ENCODE measurements at regions not wholly inside any gene's neighbourhood (a gene's known extent, or its start where the extent isn't known, plus 50 kb on each side); places are given as distances from the start of the nearest gene placed in this dataset.

DNA sequence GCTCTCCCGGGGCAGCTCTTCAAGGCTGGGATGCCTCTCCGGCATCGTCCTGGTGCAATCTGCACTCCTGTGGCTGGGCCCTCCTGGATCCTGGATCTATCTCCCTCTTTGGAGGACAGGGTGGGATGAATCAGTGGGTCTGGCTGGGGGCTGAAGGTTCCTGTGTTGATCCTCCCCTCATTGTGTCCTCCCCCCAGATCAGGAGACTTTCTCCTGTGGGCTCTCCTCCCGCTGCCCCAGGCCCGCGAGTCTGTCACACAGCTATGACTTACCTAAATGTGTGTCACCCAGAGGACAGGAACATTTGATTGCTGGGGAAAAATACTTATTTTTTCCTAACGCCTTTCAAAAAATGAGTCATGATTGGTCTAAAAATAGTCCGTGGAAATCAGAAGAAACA, 106.8 kb upstream of the NECTIN1 start:
- Histone ChIP-seq H3K4ac (ENCODE audit: low read depth, low read length) (no peak overlapping the region), H3K9ac (ENCODE audit: extremely low read depth, insufficient read length, low read length) (no peak overlapping the region), H4K20me1 (ENCODE audit: control insufficient read depth, insufficient read depth, insufficient read length) (no peaks in the 10 kb centered on the region), H2AK5ac (ENCODE audit: insufficient read length, low read length) (no peak overlapping the region), H3K4me1 (ENCODE audit: insufficient read depth, low read length) (peaks cover 3% of the 10 kb centered on the region; the same call in 1 of the 2 replicates), H2BK20ac (ENCODE audit: low read depth, low read length, poor library complexity, severe bottlenecking) (no peak overlapping the region), H3K79me2 (ENCODE audit: insufficient read depth, low read length) (no peaks in the 10 kb centered on the region), H2BK5ac (ENCODE audit: insufficient read length, low read length) (no peak overlapping the region), H4K8ac (replicated peaks; ENCODE audit: insufficient read length, low read depth, low read length) (no peak overlapping the region), H3T11ph (ENCODE audit: low read length) (no peak overlapping the region), H3K27me3 (ENCODE audit: insufficient read depth, low read length) (no peaks in the 10 kb centered on the region), H2BK120ac (ENCODE audit: low read depth, low read length, poor library complexity, severe bottlenecking) (no peak overlapping the region), H2AFZ (ENCODE audit: low read length) (no peak overlapping the region), H2BK12ac (ENCODE audit: insufficient read length, low read depth, low read length) (no peak overlapping the region), H3K9me3 (ENCODE audit: control insufficient read depth, low read depth, low read length) (no peaks in the 10 kb centered on the region), H3K23ac (ENCODE audit: insufficient read length, low read depth, low read length) (no peak overlapping the region), H3K4me2 (ENCODE audit: insufficient read depth, insufficient read length, low read length) (no peak overlapping the region), H4K91ac (ENCODE audit: insufficient read length, low read depth, low read length) (no peak overlapping the region), H2BK15ac (ENCODE audit: low read depth, low read length) (no peak overlapping the region), H3K18ac (ENCODE audit: insufficient read length, low read depth, low read length) (no peak overlapping the region), H4K5ac (ENCODE audit: insufficient read length, low read depth, low read length) (no peak overlapping the region), H3K14ac (ENCODE audit: insufficient read depth, low read length) (no peak overlapping the region), H3K56ac (ENCODE audit: insufficient read length, low read depth, low read length) (no peak overlapping the region), H3K27ac (ENCODE audit: insufficient read length, low read depth, low read length) (no peak overlapping the region), H3K79me1 (ENCODE audit: insufficient read depth, low read depth, low read length, poor library complexity, severe bottlenecking) (no peaks in the 10 kb centered on the region), H3K23me2 (ENCODE audit: insufficient read length, low read depth, low read length, poor library complexity, severe bottlenecking) (no peaks in the 10 kb centered on the region)
- H3K9me3 Mint-ChIP-seq, result peaks cover 0 to 4% of the 10 kb centered on the region in 2 experiments; a peak in 2 of 5 replicates
- peaks cover 17 to 18% of the 10 kb centered on the region in 2 experiments for H3K4me1 Mint-ChIP-seq
- no peak overlapping the region for H3K27ac Mint-ChIP-seq
- H3K27me3 Mint-ChIP-seq (ENCODE audit: low read depth), result peaks cover 58% of the 10 kb centered on the region
- no peak for DNase-seq
- WGBS (ENCODE audit: extremely low coverage, insufficient read length, low lambda C conversion rate), result no CpG with 5 or more reads among the region's 8 CpGs
- TF ChIP-seq, protein P1, sequence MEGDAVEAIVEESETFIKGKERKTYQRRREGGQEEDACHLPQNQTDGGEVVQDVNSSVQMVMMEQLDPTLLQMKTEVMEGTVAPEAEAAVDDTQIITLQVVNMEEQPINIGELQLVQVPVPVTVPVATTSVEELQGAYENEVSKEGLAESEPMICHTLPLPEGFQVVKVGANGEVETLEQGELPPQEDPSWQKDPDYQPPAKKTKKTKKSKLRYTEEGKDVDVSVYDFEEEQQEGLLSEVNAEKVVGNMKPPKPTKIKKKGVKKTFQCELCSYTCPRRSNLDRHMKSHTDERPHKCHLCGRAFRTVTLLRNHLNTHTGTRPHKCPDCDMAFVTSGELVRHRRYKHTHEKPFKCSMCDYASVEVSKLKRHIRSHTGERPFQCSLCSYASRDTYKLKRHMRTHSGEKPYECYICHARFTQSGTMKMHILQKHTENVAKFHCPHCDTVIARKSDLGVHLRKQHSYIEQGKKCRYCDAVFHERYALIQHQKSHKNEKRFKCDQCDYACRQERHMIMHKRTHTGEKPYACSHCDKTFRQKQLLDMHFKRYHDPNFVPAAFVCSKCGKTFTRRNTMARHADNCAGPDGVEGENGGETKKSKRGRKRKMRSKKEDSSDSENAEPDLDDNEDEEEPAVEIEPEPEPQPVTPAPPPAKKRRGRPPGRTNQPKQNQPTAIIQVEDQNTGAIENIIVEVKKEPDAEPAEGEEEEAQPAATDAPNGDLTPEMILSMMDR (conservative IDR thresholded peaks at IDR 0.05), result no peak
- no peak overlapping the region for H3K4me3 Mint-ChIP-seq
- peaks cover 0 to 1% (median 0%) of the 10 kb centered on the region in 3 experiments; a peak in 2 of 7 replicates for H3K36me3 Mint-ChIP-seq (ENCODE audit: insufficient read depth in 1 of 3, low read depth in 3 of 3)
